B cell (primary cell): ENCODE measurements at regions not wholly inside any gene's neighbourhood (a gene's known extent, or its start where the extent isn't known, plus 50 kb on each side); places are given as distances from the start of the nearest gene placed in this dataset.

Experiments used
- ATAC-seq: fragments of 200-7000 bp; cut with Tn5 transposase; one replicate; pipeline ENCODE4 v1.10.0; 2021; ENCODE audit warnings: low read depth, mild to moderate bottlenecking, moderate number of reproducible peaks, moderate library complexity
- CTCF ChIA-PET: fragments of 350-600 bp; sonication (Branson Sonifier 250); formaldehyde crosslinking; loops from one replicate; lab custom pipeline; 2021; ENCODE audit warnings: antibody characterized with exemption, inconsistent platforms; lab: Charles Lee
- POLR2A ChIA-PET: fragments of 350-600 bp; sonication (Branson Sonifier 250); formaldehyde crosslinking; loops from one replicate; lab custom pipeline; 2021; ENCODE audit warnings: antibody characterized with exemption; lab: Charles Lee
- DNase-seq: peaks from one replicate; pipeline ENCODE4 v3.0.0; 2013
- H2AFZ ChIP-seq: 2 replicates; pipeline ENCODE4 v1.6.1; 2012; ENCODE audit warnings: mild to moderate bottlenecking, low read depth, low read length; ENCODE audit not compliant: insufficient read depth, poor library complexity, severe bottlenecking
- H3K27ac ChIP-seq, 2 donors: 1 replicate in 1 of 2; 2 replicates in 1 of 2; pipeline ENCODE4 v1.5.1; 2012 to 2013; ENCODE audit warnings: low read length in 2 of 2, mild to moderate bottlenecking in 2 of 2, moderate library complexity in 1 of 2
- H3K27me3 ChIP-seq, 4 experiments: fragments of 200-600 bp in 1 of 4; sonication (generic) in 1 of 4; replicated peaks in 1 of 4; 1 replicate in 2 of 4; 2 replicates in 2 of 4; pipeline versions ENCODE4 v1.6.1 to v1.7.0; 2013 to 2016; ENCODE audit warnings: low read length in 3 of 4, mild to moderate bottlenecking in 2 of 4, mixed read lengths in 1 of 4, moderate library complexity in 1 of 4; ENCODE audit not compliant: insufficient read depth in 4 of 4, control insufficient read depth in 3 of 4; ENCODE audit errors: control extremely low read depth in 1 of 4
- H3K36me3 ChIP-seq, 2 experiments: replicated peaks in 1 of 2; 1 replicate in 1 of 2; 2 replicates in 1 of 2; pipeline versions ENCODE4 v1.6.1 to v1.7.1; 2013; ENCODE audit warnings: low read length in 1 of 2; ENCODE audit not compliant: insufficient read depth in 2 of 2, control insufficient read depth in 1 of 2; ENCODE audit errors: control extremely low read depth in 1 of 2, extremely low read depth in 1 of 2
- H3K4me1 ChIP-seq, 2 donors: fragments of 200-600 bp in 1 of 2; sonication (generic) in 1 of 2; 1 replicate in 1 of 2; 2 replicates in 1 of 2; pipeline versions ENCODE4 v1.5.1 to v1.6.1; 2013 to 2017; ENCODE audit warnings: low read length in 2 of 2; ENCODE audit not compliant: control insufficient read depth in 2 of 2, insufficient read depth in 2 of 2
- H3K4me2 ChIP-seq: replicated peaks from 2 replicates; pipeline ENCODE3; 2012; ENCODE audit warnings: mild to moderate bottlenecking, low read depth, low read length; ENCODE audit not compliant: poor library complexity, severe bottlenecking
- H3K4me3 ChIP-seq, 5 experiments: fragments of 200-600 bp in 1 of 5; sonication (generic) in 1 of 5; 1 replicate in 3 of 5; 2 replicates in 2 of 5; pipeline versions ENCODE4 v1.5.1 to v1.7.0; 2011 to 2016; ENCODE audit warnings: low read length in 4 of 5, mild to moderate bottlenecking in 4 of 5, low read depth in 2 of 5, control low read depth in 1 of 5, moderate library complexity in 1 of 5; ENCODE audit not compliant: insufficient read depth in 1 of 5; ENCODE audit errors: control extremely low read depth in 1 of 5, extremely low read depth in 1 of 5
- H3K79me2 ChIP-seq: fragments of 200-600 bp; sonication (generic); one replicate; pipeline ENCODE4 v1.6.0; 2016; ENCODE audit warnings: low read length; ENCODE audit not compliant: control insufficient read depth, insufficient read depth
- H3K9ac ChIP-seq: fragments of 200-600 bp; sonication (generic); 2 replicates; pipeline ENCODE4 v1.6.1; 2017; ENCODE audit warnings: mild to moderate bottlenecking, low read length, moderate library complexity
- H3K9me3 ChIP-seq, 3 donors: one replicate each; pipeline versions ENCODE4 v1.6.1 to v1.7.1; 2013; ENCODE audit warnings: low read length in 2 of 3; ENCODE audit not compliant: control insufficient read depth in 2 of 3, insufficient read depth in 1 of 3; ENCODE audit errors: control extremely low read depth in 1 of 3
- H4K20me1 ChIP-seq: 2 replicates; pipeline ENCODE4 v1.6.0; 2012; ENCODE audit warnings: mild to moderate bottlenecking, low read length; ENCODE audit not compliant: insufficient read depth, control insufficient read depth, poor library complexity, severe bottlenecking
- H3K27ac Mint-ChIP-seq: one replicate; pipeline ENCODE4 v1.8.0; 2021; ENCODE audit warnings: mixed read lengths
- H3K27me3 Mint-ChIP-seq: one replicate; pipeline ENCODE4 v1.8.0; 2021; ENCODE audit warnings: mixed read lengths
- H3K4me1 Mint-ChIP-seq: one replicate; pipeline ENCODE4 v1.8.0; 2021; ENCODE audit warnings: mixed read lengths
- H3K4me3 Mint-ChIP-seq: one replicate; pipeline ENCODE4 v1.8.0; 2021; ENCODE audit warnings: mixed read lengths
- H3K9me3 Mint-ChIP-seq: one replicate; pipeline ENCODE4 v1.8.0; 2022; ENCODE audit warnings: mixed read lengths; ENCODE audit not compliant: insufficient read depth
- CTCF ChIP-seq: fragments of 200-600 bp; IDR thresholded peaks from one replicate; pipeline ENCODE4 v1.8.0; 2022; ENCODE audit warnings: antibody characterized with exemption, mild to moderate bottlenecking
- EZH2 ChIP-seq: IDR thresholded peaks from 2 replicates; pipeline ENCODE4 v1.6.1; 2012; ENCODE audit warnings: borderline replicate concordance, low read depth, mild to moderate bottlenecking, moderate library complexity, low read length; ENCODE audit not compliant: insufficient read depth, poor library complexity, severe bottlenecking
- whole genome bisulfite sequencing: methylation state at CpG from one replicate; pipeline ENCODE4 v1.1.5; 2013; ENCODE audit warnings: missing lambda C conversion rate; ENCODE audit not compliant: insufficient coverage; 5-methylcytosine and 5-hydroxymethylcytosine counted together
- intact Hi-C: fragments of 100-400 bp; cut with micrococcal nuclease; formaldehyde crosslinking; loops from one replicate; pipeline ENCODE4 v1.10.0; 2022

- WGBS, result 100% methylated on average over 2 of the region's 7 CpGs
- DNase-seq (no peak), ATAC-seq (no peak)
- no peaks in the 10 kb centered on the region for H3K4me1 ChIP-seq
- Mint-ChIP-seq H3K27ac (no peak overlapping the region), H3K4me1 (no peaks in the 10 kb centered on the region), H3K4me3 (no peak overlapping the region), H3K9me3 (no peaks in the 10 kb centered on the region), H3K27me3 (peaks cover 15% of the 10 kb centered on the region)
- POLR2A ChIA-PET, result no interaction called here
- no peak overlapping the region for H3K9ac ChIP-seq
- intact Hi-C loops, result no loop called here
- H3K4me3 ChIP-seq, result no peak overlapping the region
- TF ChIP-seq CTCF, result no peak
- no peak for TF ChIP-seq EZH2
- CTCF ChIA-PET, result no interaction called here
- no peaks in the 10 kb centered on the region for H3K27me3 ChIP-seq
- H3K9me3 ChIP-seq, result no peaks in the 10 kb centered on the region
- H3K36me3 ChIP-seq, result no peaks in the 10 kb centered on the region
- no peak overlapping the region for H2AFZ ChIP-seq
- H3K4me2 ChIP-seq, result no peak overlapping the region
- H4K20me1 ChIP-seq, result no peaks in the 10 kb centered on the region
- no peak overlapping the region for H3K27ac ChIP-seq
- no peaks in the 10 kb centered on the region for H3K79me2 ChIP-seq
Measured at GRCh38 chr17:15161395-15161794, 103.7 kb downstream of the PMP22 start.

DNA sequence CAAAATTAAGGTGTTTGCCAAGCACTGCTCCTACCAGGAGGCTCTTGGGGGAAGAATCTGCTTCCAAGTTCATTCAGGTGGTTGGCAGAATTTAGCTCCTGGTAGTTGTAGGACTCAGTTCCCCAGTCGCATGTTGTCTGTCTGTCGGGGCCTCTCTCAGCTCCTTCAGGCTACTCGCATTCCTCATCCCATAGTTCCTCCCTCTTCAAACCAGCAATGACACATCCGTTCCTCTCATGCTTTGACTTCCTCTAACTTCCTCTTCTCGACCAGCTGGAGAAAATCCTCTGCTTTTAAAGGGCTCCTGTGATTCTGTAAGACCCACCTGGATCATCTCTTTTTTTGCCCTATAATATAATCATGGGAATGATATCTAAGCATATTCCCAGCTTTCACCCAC, 108.1 kb downstream of the PMP22 start:
- no peak overlapping the region for H3K27ac Mint-ChIP-seq
- whole genome bisulfite sequencing, result 8% methylated on average over 3 of the region's 5 CpGs
- no peak overlapping the region for H3K27ac ChIP-seq
- TF ChIP-seq EZH2 (no peak), CTCF (no peak)
- no peaks in the 10 kb centered on the region for H3K36me3 ChIP-seq
- no peak overlapping the region for H3K4me3 ChIP-seq
- no peak overlapping the region for H3K4me3 Mint-ChIP-seq
- H3K9me3 Mint-ChIP-seq, result no peaks in the 10 kb centered on the region
- H3K4me2 ChIP-seq, result no peak overlapping the region
- ATAC-seq (no peak), DNase-seq (no peak)
- intact Hi-C loops, result no loop called here
- POLR2A ChIA-PET, result no interaction called here
- no peak overlapping the region for H3K9ac ChIP-seq
- CTCF ChIA-PET, result no interaction called here
- H3K27me3 ChIP-seq, result no peaks in the 10 kb centered on the region
- H2AFZ ChIP-seq, result no peak overlapping the region
- no peaks in the 10 kb centered on the region for H3K79me2 ChIP-seq
- H3K4me1 Mint-ChIP-seq, result no peaks in the 10 kb centered on the region
- no peaks in the 10 kb centered on the region for H4K20me1 ChIP-seq
- H3K27me3 Mint-ChIP-seq, result peaks cover 24% of the 10 kb centered on the region
- H3K9me3 ChIP-seq, result no peaks in the 10 kb centered on the region
- H3K4me1 ChIP-seq, result no peaks in the 10 kb centered on the region
